A673 (cell line): ENCODE measurements at regions not wholly inside any gene's neighbourhood (a gene's known extent, or its start where the extent isn't known, plus 50 kb on each side); places are given as distances from the start of the nearest gene placed in this dataset.

Experiments used
- BruUV-seq: library from RNA; stranded (reverse); fragments of 400-500 nt; replicated peaks from 2 replicates; lab custom pipeline; 2021; lab: Mats Ljungman, UMichigan
- CTCF ChIA-PET: fragments of 300-600 bp; sonication (Branson Sonifier 250); formaldehyde crosslinking; loops from one replicate; lab custom pipeline; 2022; ENCODE audit warnings: antibody characterized with exemption; lab: Charles Lee
- POLR2A ChIA-PET: fragments of 300-600 bp; sonication (Branson Sonifier 250); formaldehyde crosslinking; loops from one replicate; lab custom pipeline; 2022; ENCODE audit warnings: antibody characterized with exemption; ENCODE audit not compliant: low non-redundant PET; lab: Charles Lee
- DNase-seq: peaks from one replicate; pipeline ENCODE4 v3.0.0-alpha.2; 2015; ENCODE audit warnings: low spot score
- H3K27ac ChIP-seq: fragments of 200-600 bp; sonication (generic); 2 replicates; pipeline ENCODE4 v1.5.1; 2016; ENCODE audit warnings: mixed run types, low read depth, mild to moderate bottlenecking, mixed read lengths, antibody characterized with exemption, low read length; ENCODE audit not compliant: poor library complexity, severe bottlenecking
- H3K27me3 ChIP-seq: fragments of 200-600 bp; sonication (generic); replicated peaks from 2 replicates; pipeline ENCODE4 v1.6.1; 2017; ENCODE audit warnings: mixed run types, low read depth, mild to moderate bottlenecking, mixed read lengths, antibody characterized with exemption, low read length; ENCODE audit not compliant: insufficient read depth, poor library complexity
- H3K36me3 ChIP-seq: fragments of 200-600 bp; sonication (generic); 2 replicates; pipeline ENCODE4 v1.6.1; 2016; ENCODE audit warnings: mixed run types, mild to moderate bottlenecking, mixed read lengths, antibody characterized with exemption, low read length; ENCODE audit not compliant: insufficient read depth, poor library complexity, severe bottlenecking
- H3K4me1 ChIP-seq: fragments of 200-600 bp; sonication (generic); 2 replicates; pipeline ENCODE4 v1.6.1; 2017; ENCODE audit warnings: mixed run types, mild to moderate bottlenecking, mixed read lengths, antibody characterized with exemption, low read length; ENCODE audit not compliant: insufficient read depth, poor library complexity, severe bottlenecking
- H3K4me3 ChIP-seq: fragments of 200-600 bp; sonication (generic); 2 replicates; pipeline ENCODE4 v1.5.1; 2016; ENCODE audit warnings: low read depth, mixed run types, mild to moderate bottlenecking, mixed read lengths, low read length; ENCODE audit not compliant: poor library complexity, severe bottlenecking
- H3K9me3 ChIP-seq: fragments of 200-600 bp; sonication (generic); 2 replicates; pipeline ENCODE4 v1.6.1; 2016; ENCODE audit warnings: mixed run types, low read depth, mild to moderate bottlenecking, mixed read lengths, antibody characterized with exemption, low read length; ENCODE audit not compliant: poor library complexity, severe bottlenecking
- EZH2 ChIP-seq: fragments of 200-600 bp; sonication (generic); IDR thresholded peaks from 2 replicates; pipeline ENCODE4 v1.6.1; 2017; ENCODE audit warnings: borderline replicate concordance, low read depth, mild to moderate bottlenecking, mixed read lengths, antibody characterized with exemption, low read length; ENCODE audit not compliant: poor library complexity, severe bottlenecking
- intact Hi-C: fragments of 100-400 bp; cut with micrococcal nuclease; formaldehyde crosslinking; loops from one replicate; pipeline ENCODE4 v1.10.0; 2022; ENCODE audit not compliant: unreplicated experiment
- TF ChIP-seq, protein P1 (sequence below): fragments of 300-800, 200-600 bp; sonication (generic); conservative IDR thresholded peaks from 2 replicates; pipeline ENCODE4 v1.5.1; 2017; ENCODE audit warnings: low read depth, mild to moderate bottlenecking, antibody characterized with exemption, low read length, moderate library complexity, mixed read lengths

DNA sequence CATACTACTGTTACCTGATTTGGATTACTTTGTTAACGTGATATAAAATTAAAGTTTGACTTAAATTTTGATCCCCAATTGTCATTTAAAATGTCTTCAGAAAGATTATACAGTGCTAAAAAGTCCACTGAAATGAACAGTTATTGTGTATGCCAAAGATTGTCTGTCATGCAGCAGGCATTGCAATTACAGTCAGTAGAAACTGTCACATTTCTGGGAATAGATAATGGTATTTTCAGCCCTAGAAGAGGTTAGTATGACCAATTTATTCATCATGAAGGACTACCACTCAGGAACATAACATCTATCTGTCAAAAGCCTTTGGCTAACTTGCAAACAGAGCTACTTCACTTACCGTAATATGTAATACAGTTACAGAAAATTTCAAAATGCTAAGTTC is 852.5 kb upstream of the TENM4 start:
- Histone ChIP-seq H3K9me3 (no peaks in the 10 kb centered on the region), H3K27ac (no peak overlapping the region), H3K27me3 (no peaks in the 10 kb centered on the region), H3K4me1 (no peaks in the 10 kb centered on the region), H3K4me3 (no peak overlapping the region), H3K36me3 (no peaks in the 10 kb centered on the region)
- no TSS peak for BruUV-seq
- TF ChIP-seq, protein P1, sequence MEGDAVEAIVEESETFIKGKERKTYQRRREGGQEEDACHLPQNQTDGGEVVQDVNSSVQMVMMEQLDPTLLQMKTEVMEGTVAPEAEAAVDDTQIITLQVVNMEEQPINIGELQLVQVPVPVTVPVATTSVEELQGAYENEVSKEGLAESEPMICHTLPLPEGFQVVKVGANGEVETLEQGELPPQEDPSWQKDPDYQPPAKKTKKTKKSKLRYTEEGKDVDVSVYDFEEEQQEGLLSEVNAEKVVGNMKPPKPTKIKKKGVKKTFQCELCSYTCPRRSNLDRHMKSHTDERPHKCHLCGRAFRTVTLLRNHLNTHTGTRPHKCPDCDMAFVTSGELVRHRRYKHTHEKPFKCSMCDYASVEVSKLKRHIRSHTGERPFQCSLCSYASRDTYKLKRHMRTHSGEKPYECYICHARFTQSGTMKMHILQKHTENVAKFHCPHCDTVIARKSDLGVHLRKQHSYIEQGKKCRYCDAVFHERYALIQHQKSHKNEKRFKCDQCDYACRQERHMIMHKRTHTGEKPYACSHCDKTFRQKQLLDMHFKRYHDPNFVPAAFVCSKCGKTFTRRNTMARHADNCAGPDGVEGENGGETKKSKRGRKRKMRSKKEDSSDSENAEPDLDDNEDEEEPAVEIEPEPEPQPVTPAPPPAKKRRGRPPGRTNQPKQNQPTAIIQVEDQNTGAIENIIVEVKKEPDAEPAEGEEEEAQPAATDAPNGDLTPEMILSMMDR = no peak
- TF ChIP-seq EZH2 = no peak
- intact Hi-C loops = no loop called here
- CTCF ChIA-PET = no interaction called here
- POLR2A ChIA-PET = no interaction called here
- DNase-seq = no peak

- TF ChIP-seq, protein P1 = no peak
- no peak for TF ChIP-seq EZH2
- no peak for DNase-seq
- ChIA-PET CTCF (no interaction called here), POLR2A (no interaction called here)
- no peak overlapping the region for H3K4me3 ChIP-seq
- no peaks in the 10 kb centered on the region for H3K9me3 ChIP-seq
- no peaks in the 10 kb centered on the region for H3K36me3 ChIP-seq
- no TSS peak for BruUV-seq
- intact Hi-C loops = no loop called here
- H3K27ac ChIP-seq = no peak overlapping the region
- H3K4me1 ChIP-seq = no peaks in the 10 kb centered on the region
- H3K27me3 ChIP-seq = no peaks in the 10 kb centered on the region
Measured at GRCh38 chr11:80284946-80285785, 844.3 kb upstream of the TENM4 start.

DNA sequence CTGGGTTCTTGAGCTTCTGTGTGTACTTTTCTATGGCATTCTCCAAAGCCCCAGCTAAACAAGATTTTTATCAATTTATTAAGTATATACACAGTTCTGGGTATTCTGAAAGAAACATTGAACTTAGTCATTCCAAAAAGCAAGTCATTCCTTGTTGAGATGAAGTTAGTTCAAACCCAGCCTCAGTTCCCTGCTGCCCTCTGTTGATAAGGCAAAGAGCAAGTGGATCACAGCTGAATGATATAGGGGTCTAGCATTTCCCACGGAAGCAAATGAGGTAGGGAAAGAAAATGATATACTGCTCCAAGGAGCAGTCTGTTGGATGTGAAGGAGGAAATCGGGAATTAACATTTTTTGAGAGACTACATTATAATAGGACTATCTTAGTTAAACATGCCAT is 841.8 kb upstream of the TENM4 start:
- BruUV-seq = no TSS peak
- POLR2A ChIA-PET = interaction anchor here (0.7 kb wide), 1 partner anchor 779 kb away, joined by 3 read pairs; no protein-coding TSS in a partner anchor

More for the DNA sequence above, 841.8 kb upstream of the TENM4 start:
- Histone ChIP-seq H3K4me1 (no peaks in the 10 kb centered on the region), H3K36me3 (no peaks in the 10 kb centered on the region), H3K27ac (no peak overlapping the region), H3K9me3 (no peaks in the 10 kb centered on the region), H3K27me3 (no peaks in the 10 kb centered on the region), H3K4me3 (no peak overlapping the region)
- intact Hi-C loops = no loop called here
- no peak for DNase-seq
- no peak for TF ChIP-seq EZH2
- TF ChIP-seq, protein P1 = no peak
- CTCF ChIA-PET = no interaction called here
